BLaER1 treated with 17β-estradiol and CSF1 and Interleukin-3, amounts not matched to agents 10 nM and 100 nM (cell line): ENCODE measurements at regions not wholly inside any gene's neighbourhood (a gene's known extent, or its start where the extent isn't known, plus 50 kb on each side); places are given as distances from the start of the nearest gene placed in this dataset.

Source experiments
- H3K27ac ChIP-seq, 11 experiments: shearing (Covaris generic); formaldehyde crosslinking; 2 replicates each; pipeline ENCODE4 v1.8.1; 2022
- H3K27me3 ChIP-seq, 11 experiments: shearing (Covaris generic); formaldehyde crosslinking; 2 replicates each; pipeline ENCODE4 v1.8.1; 2022
- H3K36me3 ChIP-seq, 11 experiments: shearing (Covaris generic); formaldehyde crosslinking; 2 replicates each; pipeline ENCODE4 v1.8.1; 2022
- H3K4me1 ChIP-seq, 10 experiments: shearing (Covaris generic); formaldehyde crosslinking; 2 replicates each; pipeline ENCODE4 v1.8.1; 2022
- H3K4me2 ChIP-seq, 11 experiments: shearing (Covaris generic); formaldehyde crosslinking; 2 replicates each; pipeline ENCODE4 v1.8.1; 2022
- H3K4me3 ChIP-seq, 10 experiments: shearing (Covaris generic); formaldehyde crosslinking; 2 replicates each; pipeline ENCODE4 v1.8.1; 2022
- H3K9ac ChIP-seq, 11 experiments: shearing (Covaris generic); formaldehyde crosslinking; 2 replicates each; pipeline ENCODE4 v1.8.1; 2022
- H3K9me3 ChIP-seq, 11 experiments: shearing (Covaris generic); formaldehyde crosslinking; replicated peaks in 1 of 11; 2 replicates each; pipeline ENCODE4 v1.8.1; 2022
- H4K20me1 ChIP-seq, 11 experiments: shearing (Covaris generic); formaldehyde crosslinking; 2 replicates each; pipeline ENCODE4 v1.8.1; 2022
- Cebpa-rat ChIP-seq, 11 experiments: shearing (Covaris generic); IDR thresholded peaks; 2 replicates each; pipeline ENCODE4 v1.8.1; 2022

GRCh38 chr9:129411501-129412175 lies 209.3 kb downstream of the C9orf50 start:
- no peak; a peak in 1 of 22 replicates for TF ChIP-seq Cebpa-rat (IDR thresholded peaks at IDR 0.05)

GRCh38 chr9:129410226-129410625 lies 210.7 kb downstream of the C9orf50 start:
- no peaks in the 10 kb centered on the region for H3K27me3 ChIP-seq
- peaks cover 77 to 83% (median 80%) of the 10 kb centered on the region in 10 experiments for H3K4me1 ChIP-seq
- no peak overlapping the region for H3K9ac ChIP-seq
- H3K36me3 ChIP-seq = no peaks in the 10 kb centered on the region
- no peak overlapping the region for H3K4me3 ChIP-seq
- H3K4me2 ChIP-seq = no peak overlapping the region
- H3K27ac ChIP-seq = no peak overlapping the region
- TF ChIP-seq Cebpa-rat (IDR thresholded peaks at IDR 0.05) = no peak
- peaks cover 0 to 17% (median 11%) of the 10 kb centered on the region in 11 experiments; a peak in 16 of 22 replicates for H3K9me3 ChIP-seq
- H4K20me1 ChIP-seq = no peaks in the 10 kb centered on the region

More at GRCh38 chr9:129411501-129412175, 209.3 kb downstream of the C9orf50 start:
- Histone ChIP-seq H3K4me2 (peak overlapping the region in 10 of 11 experiments; percentile 16 to 61 (median 40); a peak in 16 of 22 replicates), H3K27me3 (no peaks in the 10 kb centered on the region), H3K9me3 (peaks cover 0 to 17% (median 11%) of the 10 kb centered on the region in 11 experiments; a peak in 16 of 22 replicates), H3K36me3 (no peaks in the 10 kb centered on the region), H3K27ac (peak overlapping the region; percentile 27 to 100 (median 99); a peak in 21 of 22 replicates), H3K4me1 (peaks cover 77 to 83% (median 80%) of the 10 kb centered on the region in 10 experiments), H3K9ac (peak overlapping the region in 2 of 11 experiments; percentile 29 to 36; a peak in 4 of 22 replicates), H4K20me1 (no peaks in the 10 kb centered on the region), H3K4me3 (no peak overlapping the region)

DNA sequence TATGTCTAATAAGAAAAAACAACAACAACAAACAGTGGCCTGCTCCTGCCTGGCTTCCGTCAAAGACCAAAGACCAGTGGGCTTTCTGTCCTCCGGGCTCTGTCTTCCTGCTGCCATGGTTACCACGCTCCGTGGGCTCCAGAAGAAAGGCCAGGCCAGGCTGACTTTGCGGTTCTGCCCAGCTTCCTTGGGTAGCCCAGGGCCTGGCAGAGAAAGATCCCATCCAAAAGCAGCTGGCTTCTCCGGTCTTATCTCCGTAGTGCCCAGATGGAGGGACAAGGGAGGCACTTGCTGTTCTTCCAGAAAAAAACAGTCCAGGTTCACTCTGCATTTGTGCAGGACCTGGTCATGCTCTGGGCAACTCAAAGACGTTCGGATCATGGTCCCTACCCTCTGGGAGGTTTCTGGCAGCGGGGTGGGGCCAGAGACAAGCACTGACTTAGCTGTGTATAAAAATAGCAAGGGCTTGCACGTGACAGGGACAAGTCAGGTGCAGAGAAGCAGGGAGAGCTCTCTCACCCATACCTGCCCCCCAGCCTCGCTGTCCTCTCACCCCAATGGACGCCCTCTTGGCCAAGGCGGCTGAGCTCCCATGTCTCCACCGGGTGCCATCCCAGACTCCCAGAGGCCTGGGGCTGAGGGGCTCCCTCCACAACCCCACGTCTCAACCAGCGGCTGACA lies 212.2 kb downstream of the C9orf50 start:
- Histone ChIP-seq H3K4me3 (no peak overlapping the region; a peak in 1 of 20 replicates), H3K4me2 (peak overlapping the region; percentile 77 to 99 (median 93)), H3K36me3 (no peaks in the 10 kb centered on the region), H3K9me3 (peaks cover 0 to 17% (median 11%) of the 10 kb centered on the region in 11 experiments; a peak in 16 of 22 replicates), H3K9ac (peak overlapping the region in 7 of 11 experiments; percentile 1 to 50 (median 31); a peak in 10 of 22 replicates), H3K4me1 (peaks cover 78 to 84% (median 81%) of the 10 kb centered on the region in 10 experiments), H3K27ac (peak overlapping the region in 10 of 11 experiments; percentile 16 to 54 (median 37); a peak in 16 of 22 replicates), H4K20me1 (no peaks in the 10 kb centered on the region), H3K27me3 (no peaks in the 10 kb centered on the region)
- no peak for TF ChIP-seq Cebpa-rat (IDR thresholded peaks at IDR 0.05)

DNA sequence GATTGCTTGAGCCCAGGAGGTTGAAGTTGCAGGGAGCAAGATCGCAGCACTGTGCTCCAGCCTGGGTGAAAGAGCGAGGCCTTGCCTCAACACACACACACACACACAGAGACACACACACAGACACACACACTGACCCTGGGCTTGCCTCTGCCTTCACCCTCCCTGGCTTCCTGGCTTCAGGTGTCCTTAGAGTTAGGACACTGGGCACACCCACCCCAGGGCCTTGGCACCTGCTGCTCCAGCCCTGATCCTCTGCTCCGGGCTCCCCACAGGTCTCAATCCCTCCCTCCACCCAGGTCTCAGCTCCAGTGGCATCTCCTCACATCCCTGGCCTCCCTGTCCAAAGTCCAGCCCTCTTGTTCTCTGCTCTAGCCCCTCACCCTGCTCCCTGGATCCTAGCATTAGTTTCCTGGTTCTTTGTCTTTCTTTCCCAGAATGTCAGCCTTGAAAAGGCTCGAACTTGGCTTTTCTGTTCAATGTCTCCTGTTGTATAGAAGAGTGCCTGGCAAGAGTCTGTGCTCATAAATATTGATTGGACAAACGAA lies 212.9 kb downstream of the C9orf50 start:
- Histone ChIP-seq H3K4me1 (peaks cover 84 to 90% (median 87%) of the 10 kb centered on the region in 10 experiments), H3K9me3 (peaks cover 0 to 17% (median 11%) of the 10 kb centered on the region in 11 experiments; a peak in 16 of 22 replicates), H4K20me1 (no peaks in the 10 kb centered on the region), H3K9ac (peak overlapping the region in 5 of 11 experiments; percentile 1 to 50 (median 31); a peak in 4 of 22 replicates), H3K36me3 (no peaks in the 10 kb centered on the region), H3K4me2 (peak overlapping the region; percentile 77 to 99 (median 93)), H3K27ac (peak overlapping the region in 10 of 11 experiments; percentile 19 to 54 (median 40); a peak in 14 of 22 replicates), H3K4me3 (no peak overlapping the region), H3K27me3 (no peaks in the 10 kb centered on the region)
- no peak for TF ChIP-seq Cebpa-rat (IDR thresholded peaks at IDR 0.05)

DNA sequence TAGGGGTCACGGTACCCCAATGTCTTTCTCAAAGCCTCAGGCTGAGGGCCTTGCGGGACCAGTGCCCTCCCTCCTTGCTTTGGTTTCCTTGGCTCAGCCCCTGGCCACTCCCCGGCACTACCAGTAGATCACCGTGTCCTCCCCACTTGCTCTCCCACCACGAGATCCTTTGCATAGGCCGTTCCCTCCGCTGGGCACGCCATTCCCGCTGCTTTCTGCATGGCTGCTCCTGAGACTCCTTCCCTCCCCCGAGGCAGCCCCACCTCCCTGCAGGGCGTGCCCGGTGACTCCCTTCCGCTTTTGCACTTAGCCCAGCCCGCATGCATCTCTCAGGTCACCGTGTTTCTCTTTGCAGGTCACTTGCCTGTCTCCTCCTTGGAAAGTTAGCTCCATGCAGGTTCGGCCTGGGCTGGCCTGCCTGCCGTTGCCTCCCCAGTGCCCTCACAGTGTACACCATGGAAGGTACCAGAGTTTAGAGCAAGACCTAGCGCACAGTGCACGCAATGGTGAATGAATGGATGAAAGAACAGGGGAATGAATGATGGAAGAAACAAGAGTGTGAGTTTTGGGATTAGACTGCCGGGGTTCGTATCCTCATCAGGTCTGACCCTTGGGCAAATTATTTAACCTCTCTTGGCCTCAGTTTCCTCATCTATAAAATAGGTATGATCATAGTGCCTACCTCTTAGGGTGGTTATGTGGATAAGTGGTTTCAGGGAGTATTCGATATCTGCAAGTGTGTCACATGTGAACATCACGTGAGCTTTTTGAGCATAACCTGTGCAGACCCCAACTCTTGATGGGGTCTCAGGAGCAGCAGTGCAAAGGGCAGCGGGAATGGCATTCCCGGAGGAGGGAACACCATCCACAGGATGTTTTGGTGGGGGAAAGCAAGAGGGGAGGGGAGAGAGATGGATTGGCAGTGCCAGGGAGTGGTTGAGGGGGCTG lies 214.3 kb downstream of the C9orf50 start:
- peak overlapping the region; percentile 77 to 99 (median 93) for H3K4me2 ChIP-seq
- peaks cover 80 to 89% (median 85%) of the 10 kb centered on the region in 10 experiments for H3K4me1 ChIP-seq
- no peaks in the 10 kb centered on the region for H4K20me1 ChIP-seq
- no peak for TF ChIP-seq Cebpa-rat (IDR thresholded peaks at IDR 0.05)
- H3K36me3 ChIP-seq = no peaks in the 10 kb centered on the region
- H3K9me3 ChIP-seq = peaks cover 0 to 17% (median 11%) of the 10 kb centered on the region in 11 experiments; a peak in 16 of 22 replicates
- H3K27ac ChIP-seq = peak overlapping the region in 8 of 11 experiments; percentile 27 to 54 (median 44); a peak in 9 of 22 replicates
- H3K4me3 ChIP-seq = peak overlapping the region in 2 of 10 experiments; percentile 9 to 30; a peak in 1 of 20 replicates
- peak overlapping the region in 3 of 11 experiments; percentile 4 to 32 (median 7); a peak in 1 of 22 replicates for H3K9ac ChIP-seq
- no peaks in the 10 kb centered on the region for H3K27me3 ChIP-seq

GRCh38 chr9:129405827-129406213 lies 215.1 kb downstream of the C9orf50 start:
- TF ChIP-seq Cebpa-rat (IDR thresholded peaks at IDR 0.05) = no peak
- peaks cover 81 to 88% (median 86%) of the 10 kb centered on the region in 10 experiments for H3K4me1 ChIP-seq
- H3K9ac ChIP-seq = peak overlapping the region in 1 of 11 experiments; percentile 11; a peak in 3 of 22 replicates
- no peaks in the 10 kb centered on the region for H4K20me1 ChIP-seq
- H3K27ac ChIP-seq = peak overlapping the region in 8 of 11 experiments; percentile 11 to 50 (median 36); a peak in 9 of 22 replicates
- peaks cover 0 to 14% (median 10%) of the 10 kb centered on the region in 11 experiments; a peak in 16 of 22 replicates for H3K9me3 ChIP-seq
- H3K36me3 ChIP-seq = no peaks in the 10 kb centered on the region
- 0 out of 20 replicates have a peak overlapping the region, but pooled peaks of 1 of the 10 experiments have one; percentile 9 for H3K4me3 ChIP-seq
- peak overlapping the region; percentile 77 to 99 (median 93) for H3K4me2 ChIP-seq
- H3K27me3 ChIP-seq = 0 out of 22 replicates have a peak, but pooled peaks cover 0 to under 1% (median 0%) of the 10 kb centered on the region in 11 experiments

- H3K4me1 ChIP-seq = peaks cover 83 to 94% (median 89%) of the 10 kb centered on the region in 10 experiments
- H3K36me3 ChIP-seq = no peaks in the 10 kb centered on the region
- H3K9me3 ChIP-seq = peaks cover 0 to 8% (median 5%) of the 10 kb centered on the region in 11 experiments; a peak in 15 of 22 replicates
- H4K20me1 ChIP-seq = no peaks in the 10 kb centered on the region
- H3K4me2 ChIP-seq = peak overlapping the region; percentile 86 to 99 (median 93); a peak in 21 of 22 replicates
- H3K27me3 ChIP-seq = peaks cover 0 to 6% (median 0%) of the 10 kb centered on the region in 11 experiments; a peak in 1 of 22 replicates
- no peak for TF ChIP-seq Cebpa-rat (IDR thresholded peaks at IDR 0.05)
- H3K4me3 ChIP-seq = no peak overlapping the region
- H3K27ac ChIP-seq = peak overlapping the region in 6 of 11 experiments; percentile 10 to 42 (median 28); a peak in 10 of 22 replicates
- peak overlapping the region in 4 of 11 experiments; percentile 11 to 34 (median 29); a peak in 5 of 22 replicates for H3K9ac ChIP-seq
Measured at GRCh38 chr9:129405089-129405826, 215.6 kb downstream of the C9orf50 start.
